ENCODE measurements at regions not wholly inside any gene's neighbourhood (a gene's known extent, or its start where the extent isn't known, plus 50 kb on each side); places are given as distances from the start of the nearest gene placed in this dataset.

DNA sequence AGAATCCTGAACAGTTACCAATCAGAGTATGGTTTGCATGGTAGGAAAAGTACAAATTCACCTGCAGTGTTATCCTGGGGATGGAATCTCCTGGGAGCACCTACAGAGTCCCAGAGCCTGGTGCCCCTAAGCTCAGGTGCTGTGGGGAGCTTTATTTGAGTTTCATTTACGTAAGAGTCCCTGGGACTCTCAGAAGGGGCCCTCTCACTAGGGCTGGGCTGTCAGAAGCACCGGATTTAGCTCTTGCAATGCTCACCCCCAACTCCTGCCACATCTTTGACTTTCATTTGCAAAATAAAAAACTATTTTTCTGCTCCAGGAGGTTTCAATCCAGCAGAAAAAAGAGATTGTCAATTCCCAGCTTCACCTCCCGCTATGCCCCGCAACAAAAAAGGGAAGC is 569.8 kb upstream of the B3GAT1 start (continued):
- TF ChIP-seq, protein P1, sequence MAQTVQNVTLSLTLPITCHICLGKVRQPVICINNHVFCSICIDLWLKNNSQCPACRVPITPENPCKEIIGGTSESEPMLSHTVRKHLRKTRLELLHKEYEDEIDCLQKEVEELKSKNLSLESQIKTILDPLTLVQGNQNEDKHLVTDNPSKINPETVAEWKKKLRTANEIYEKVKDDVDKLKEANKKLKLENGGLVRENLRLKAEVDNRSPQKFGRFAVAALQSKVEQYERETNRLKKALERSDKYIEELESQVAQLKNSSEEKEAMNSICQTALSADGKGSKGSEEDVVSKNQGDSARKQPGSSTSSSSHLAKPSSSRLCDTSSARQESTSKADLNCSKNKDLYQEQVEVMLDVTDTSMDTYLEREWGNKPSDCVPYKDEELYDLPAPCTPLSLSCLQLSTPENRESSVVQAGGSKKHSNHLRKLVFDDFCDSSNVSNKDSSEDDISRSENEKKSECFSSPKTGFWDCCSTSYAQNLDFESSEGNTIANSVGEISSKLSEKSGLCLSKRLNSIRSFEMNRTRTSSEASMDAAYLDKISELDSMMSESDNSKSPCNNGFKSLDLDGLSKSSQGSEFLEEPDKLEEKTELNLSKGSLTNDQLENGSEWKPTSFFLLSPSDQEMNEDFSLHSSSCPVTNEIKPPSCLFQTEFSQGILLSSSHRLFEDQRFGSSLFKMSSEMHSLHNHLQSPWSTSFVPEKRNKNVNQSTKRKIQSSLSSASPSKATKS (CRISPR knock-in tag; IDR thresholded peaks at IDR 0.05): no peak
- TF ChIP-seq FOXP1 (CRISPR knock-in tag; IDR thresholded peaks at IDR 0.05) (no peak), STAG1 (CRISPR knock-in tag; IDR thresholded peaks at IDR 0.05; ENCODE audit: borderline replicate concordance) (no peak), GTF2F1 (IDR thresholded peaks at IDR 0.05; ENCODE audit: low read depth, low read length) (no peak), ZNF146 (CRISPR knock-in tag; IDR thresholded peaks at IDR 0.05; ENCODE audit: unreplicated experiment) (no peak), SMARCA5 (IDR thresholded peaks at IDR 0.05) (no peak), DACH1 (IDR thresholded peaks at IDR 0.05; ENCODE audit: partially characterized antibody) (no peak)
- TF ChIP-seq, protein P2, sequence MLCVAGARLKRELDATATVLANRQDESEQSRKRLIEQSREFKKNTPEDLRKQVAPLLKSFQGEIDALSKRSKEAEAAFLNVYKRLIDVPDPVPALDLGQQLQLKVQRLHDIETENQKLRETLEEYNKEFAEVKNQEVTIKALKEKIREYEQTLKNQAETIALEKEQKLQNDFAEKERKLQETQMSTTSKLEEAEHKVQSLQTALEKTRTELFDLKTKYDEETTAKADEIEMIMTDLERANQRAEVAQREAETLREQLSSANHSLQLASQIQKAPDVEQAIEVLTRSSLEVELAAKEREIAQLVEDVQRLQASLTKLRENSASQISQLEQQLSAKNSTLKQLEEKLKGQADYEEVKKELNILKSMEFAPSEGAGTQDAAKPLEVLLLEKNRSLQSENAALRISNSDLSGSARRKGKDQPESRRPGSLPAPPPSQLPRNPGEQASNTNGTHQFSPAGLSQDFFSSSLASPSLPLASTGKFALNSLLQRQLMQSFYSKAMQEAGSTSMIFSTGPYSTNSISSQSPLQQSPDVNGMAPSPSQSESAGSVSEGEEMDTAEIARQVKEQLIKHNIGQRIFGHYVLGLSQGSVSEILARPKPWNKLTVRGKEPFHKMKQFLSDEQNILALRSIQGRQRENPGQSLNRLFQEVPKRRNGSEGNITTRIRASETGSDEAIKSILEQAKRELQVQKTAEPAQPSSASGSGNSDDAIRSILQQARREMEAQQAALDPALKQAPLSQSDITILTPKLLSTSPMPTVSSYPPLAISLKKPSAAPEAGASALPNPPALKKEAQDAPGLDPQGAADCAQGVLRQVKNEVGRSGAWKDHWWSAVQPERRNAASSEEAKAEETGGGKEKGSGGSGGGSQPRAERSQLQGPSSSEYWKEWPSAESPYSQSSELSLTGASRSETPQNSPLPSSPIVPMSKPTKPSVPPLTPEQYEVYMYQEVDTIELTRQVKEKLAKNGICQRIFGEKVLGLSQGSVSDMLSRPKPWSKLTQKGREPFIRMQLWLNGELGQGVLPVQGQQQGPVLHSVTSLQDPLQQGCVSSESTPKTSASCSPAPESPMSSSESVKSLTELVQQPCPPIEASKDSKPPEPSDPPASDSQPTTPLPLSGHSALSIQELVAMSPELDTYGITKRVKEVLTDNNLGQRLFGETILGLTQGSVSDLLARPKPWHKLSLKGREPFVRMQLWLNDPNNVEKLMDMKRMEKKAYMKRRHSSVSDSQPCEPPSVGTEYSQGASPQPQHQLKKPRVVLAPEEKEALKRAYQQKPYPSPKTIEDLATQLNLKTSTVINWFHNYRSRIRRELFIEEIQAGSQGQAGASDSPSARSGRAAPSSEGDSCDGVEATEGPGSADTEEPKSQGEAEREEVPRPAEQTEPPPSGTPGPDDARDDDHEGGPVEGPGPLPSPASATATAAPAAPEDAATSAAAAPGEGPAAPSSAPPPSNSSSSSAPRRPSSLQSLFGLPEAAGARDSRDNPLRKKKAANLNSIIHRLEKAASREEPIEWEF (CRISPR knock-in tag; IDR thresholded peaks at IDR 0.05): no peak
